Jurkat, Clone E6-1 (cell line): ENCODE measurements at regions not wholly inside any gene's neighbourhood (a gene's known extent, or its start where the extent isn't known, plus 50 kb on each side); places are given as distances from the start of the nearest gene placed in this dataset.

Experiments used
- DNase-seq: peaks from one replicate; pipeline ENCODE4 v3.0.0-alpha.2; 2011; ENCODE audit warnings: low read depth, low spot score
- H3K4me3 ChIP-seq: 2 replicates; pipeline ENCODE4 v1.5.1; 2011; ENCODE audit warnings: mild to moderate bottlenecking, low read length, control low read depth, moderate library complexity

DNA sequence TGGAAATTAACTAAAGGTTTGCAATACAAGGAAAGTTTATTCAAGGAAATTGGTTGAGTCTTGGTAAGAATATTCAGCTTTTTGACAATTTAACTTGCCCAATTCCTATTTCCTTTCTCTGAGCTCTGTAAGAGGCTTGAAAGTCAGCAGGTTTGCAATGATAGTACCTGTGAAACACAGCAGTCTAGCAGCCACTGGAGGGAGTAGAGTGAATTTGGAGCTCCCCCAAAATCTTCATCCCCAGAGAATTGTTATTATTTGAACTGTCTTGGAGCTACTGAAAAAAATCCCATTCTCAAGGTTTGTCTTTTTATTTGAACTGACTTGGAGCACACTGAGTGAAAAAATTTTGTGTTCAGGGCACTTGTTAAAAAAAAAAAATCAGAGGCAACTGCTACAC is 654.2 kb upstream of the PKN2 start:
- no peak overlapping the region for H3K4me3 ChIP-seq
- DNase-seq: no peak

DNA sequence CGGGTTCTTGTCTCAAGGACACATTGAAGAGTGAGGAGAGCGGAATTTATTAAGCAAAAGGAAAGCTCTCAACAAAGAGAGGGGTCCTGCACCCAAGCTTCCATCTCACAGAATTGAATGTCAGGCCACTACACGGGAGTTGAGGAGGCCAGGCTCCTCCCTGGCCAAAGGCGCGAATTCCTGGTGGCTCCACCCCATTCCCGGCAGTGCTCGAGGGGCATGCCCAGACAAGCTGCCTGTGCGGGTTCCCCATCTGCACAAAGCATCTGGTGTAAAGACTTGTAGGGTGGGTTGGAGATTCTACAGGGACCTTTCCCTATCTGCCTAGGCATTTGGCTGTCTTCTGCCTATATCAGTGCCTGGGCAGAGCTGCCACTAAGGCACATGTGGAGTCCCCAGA is 648.5 kb upstream of the PKN2 start:
- H3K4me3 ChIP-seq: no peak overlapping the region
- DNase-seq: no peak

DNA sequence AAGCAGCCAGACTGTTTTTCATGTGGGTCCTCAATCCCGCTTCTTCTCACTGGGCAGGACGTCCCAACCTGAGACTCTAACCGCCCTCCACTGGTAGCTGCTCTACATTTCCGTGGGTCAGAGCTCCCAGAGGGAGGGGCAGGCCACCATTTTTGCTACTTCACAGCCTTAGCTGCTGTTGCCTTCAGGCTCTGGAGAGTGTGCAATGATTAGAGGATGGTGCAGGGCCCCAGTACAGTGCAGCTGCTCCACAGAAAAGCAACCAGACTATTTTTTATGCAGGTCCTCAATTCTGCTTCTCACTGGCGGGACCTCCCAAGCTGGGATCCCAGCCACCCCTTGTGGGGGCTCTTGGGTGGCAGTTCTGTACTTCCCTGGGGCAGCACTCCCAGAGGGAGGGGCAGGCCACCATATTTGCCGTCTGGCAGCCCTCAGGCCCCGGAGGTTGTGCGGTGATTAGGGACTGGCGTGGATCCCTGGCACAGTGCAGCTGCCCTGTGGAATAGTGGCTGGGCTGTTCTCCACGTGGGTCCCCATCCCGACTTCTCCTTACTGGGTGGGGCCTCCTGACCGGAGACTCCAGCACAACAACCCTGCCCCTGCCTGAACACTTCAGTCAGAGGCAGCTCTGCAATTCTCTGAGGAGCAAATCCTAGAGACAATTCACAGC is 647.6 kb upstream of the PKN2 start:
- DNase-seq: no peak
- H3K4me3 ChIP-seq: no peak overlapping the region

- DNase-seq: no peak
- H3K4me3 ChIP-seq: no peak overlapping the region
These were observed 644.8 kb upstream of the PKN2 start for GRCh38 chr1:88039240-88039639.

- DNase-seq: no peak
- no peak overlapping the region for H3K4me3 ChIP-seq
These were observed 640.2 kb upstream of the PKN2 start for GRCh38 chr1:88043834-88044233.

GRCh38 chr1:88052167-88052566 is 631.9 kb upstream of the PKN2 start:
- DNase-seq: no peak
- H3K4me3 ChIP-seq: no peak overlapping the region

- DNase-seq: no peak
These were observed 631.0 kb upstream of the PKN2 start for GRCh38 chr1:88053065-88053464.

DNA sequence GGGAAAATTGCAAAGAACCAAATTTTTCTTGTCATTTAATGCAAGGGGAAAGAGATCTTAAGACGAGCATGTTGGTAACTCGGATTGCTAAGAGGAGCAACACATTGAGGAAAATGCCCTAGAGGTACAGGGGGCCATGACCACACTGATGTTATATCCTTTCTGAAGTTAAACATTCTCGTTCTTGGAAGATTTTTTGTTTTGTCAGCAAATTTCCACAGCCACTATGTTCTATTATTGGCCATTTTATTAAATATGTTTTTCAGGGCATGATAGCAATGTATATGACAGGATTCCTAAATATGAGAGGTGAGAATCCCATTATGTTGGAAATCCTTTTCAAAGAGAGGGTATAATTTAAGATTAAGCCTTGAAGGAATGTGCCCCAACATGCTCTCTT is 627.2 kb upstream of the PKN2 start:
- DNase-seq: no peak
- H3K4me3 ChIP-seq: no peak overlapping the region

More at GRCh38 chr1:88053065-88053464, 631.0 kb upstream of the PKN2 start:
- H3K4me3 ChIP-seq: no peak overlapping the region

GRCh38 chr1:88058205-88058604 is 625.9 kb upstream of the PKN2 start:
- no peak for DNase-seq

DNA sequence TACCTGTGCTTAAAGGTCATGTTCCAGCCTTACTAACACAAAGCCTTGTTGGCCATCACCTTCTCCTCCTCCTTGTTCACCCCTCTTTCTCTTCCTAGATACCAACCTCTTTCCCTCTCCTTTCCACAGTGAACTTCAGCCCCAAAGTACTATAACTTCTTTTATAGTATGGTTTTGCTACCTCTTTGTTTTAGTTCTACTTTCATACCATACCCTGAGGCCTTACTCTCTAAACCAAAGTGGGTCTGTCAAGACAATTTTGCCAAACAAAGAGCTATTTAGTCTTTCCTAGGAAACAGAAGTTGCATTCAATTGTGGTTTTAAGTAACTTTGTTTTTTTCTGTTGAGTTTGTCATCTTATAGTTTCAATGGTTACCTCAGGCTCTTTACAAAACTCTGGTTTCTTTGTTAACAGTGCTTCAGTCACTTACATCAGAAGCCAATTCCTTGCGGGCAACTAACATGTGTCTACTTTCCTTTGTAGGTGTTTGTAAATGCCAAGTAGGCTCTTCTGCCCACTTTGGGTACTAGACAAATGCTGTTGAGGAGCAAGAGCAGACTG is 623.9 kb upstream of the PKN2 start:
- no peak overlapping the region for H3K4me3 ChIP-seq
- no peak for DNase-seq

More at GRCh38 chr1:88058205-88058604, 625.9 kb upstream of the PKN2 start:
- H3K4me3 ChIP-seq: no peak overlapping the region

DNA sequence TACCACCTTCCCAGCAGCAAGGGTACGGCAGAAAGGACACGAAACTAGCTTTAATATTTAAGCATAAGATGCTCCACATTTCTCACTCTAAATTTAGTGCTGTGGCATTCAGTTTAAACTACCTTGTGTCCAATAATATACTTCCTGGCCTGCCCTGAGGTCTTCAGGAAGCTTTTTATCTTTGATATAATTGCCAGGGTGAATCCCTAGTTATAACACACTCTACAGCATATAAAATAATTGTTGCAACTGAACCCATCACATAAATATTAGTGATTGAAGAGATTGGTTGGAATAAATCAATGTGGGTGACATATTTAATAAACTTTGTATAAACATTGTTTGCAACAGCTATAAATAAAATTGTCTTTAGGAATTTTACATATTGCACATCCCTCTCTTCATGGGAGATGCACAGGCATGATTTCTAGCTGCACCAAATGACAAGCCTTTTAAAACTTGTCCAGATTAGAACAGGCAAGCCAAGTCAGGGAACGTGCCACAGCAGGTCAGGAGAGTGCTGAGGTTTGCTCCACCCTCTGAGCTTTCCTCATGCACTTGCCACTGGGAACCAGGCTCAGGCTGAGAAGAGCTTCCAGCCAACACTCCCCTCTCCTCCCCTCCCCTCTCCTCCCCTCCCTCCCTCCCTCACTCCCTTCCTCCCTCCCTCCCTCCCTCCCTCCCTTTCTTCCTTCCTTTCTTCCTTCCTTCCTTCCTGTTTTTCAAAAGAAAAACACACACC is 623.2 kb upstream of the PKN2 start:
- DNase-seq: no peak
- H3K4me3 ChIP-seq: no peak overlapping the region

DNA sequence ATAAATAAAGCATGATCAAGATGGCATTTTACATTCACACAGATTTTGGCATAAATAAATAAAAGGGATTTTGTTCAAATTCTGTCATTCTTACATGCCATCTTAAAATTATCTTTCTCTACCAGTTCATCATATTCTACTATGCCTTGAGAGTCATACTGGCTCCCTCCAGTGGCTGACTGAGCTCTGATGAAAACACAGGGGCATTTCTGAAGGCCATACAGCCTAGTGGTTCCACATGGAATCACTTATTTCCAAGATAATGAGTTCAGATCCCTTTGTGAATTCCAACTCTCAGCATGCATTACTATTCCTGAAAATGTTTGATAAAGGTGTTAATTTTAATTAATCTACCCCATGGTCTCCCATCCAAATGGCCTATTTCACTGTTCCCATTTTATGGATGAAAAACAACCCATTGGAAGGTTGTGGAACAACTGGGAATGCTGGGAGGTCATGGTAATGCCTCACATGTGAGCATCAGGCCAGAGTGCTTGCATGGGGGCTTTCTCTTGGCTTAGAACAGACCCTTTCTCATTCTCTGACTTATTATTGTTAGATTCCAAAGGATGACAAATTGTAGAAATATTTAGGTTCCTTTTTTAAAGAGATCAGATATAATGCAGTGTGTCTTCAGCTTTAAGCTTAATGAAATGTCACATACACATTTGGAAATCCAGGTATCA is 622.4 kb upstream of the PKN2 start:
- H3K4me3 ChIP-seq: no peak overlapping the region
- DNase-seq: peak; percentile 23

DNA sequence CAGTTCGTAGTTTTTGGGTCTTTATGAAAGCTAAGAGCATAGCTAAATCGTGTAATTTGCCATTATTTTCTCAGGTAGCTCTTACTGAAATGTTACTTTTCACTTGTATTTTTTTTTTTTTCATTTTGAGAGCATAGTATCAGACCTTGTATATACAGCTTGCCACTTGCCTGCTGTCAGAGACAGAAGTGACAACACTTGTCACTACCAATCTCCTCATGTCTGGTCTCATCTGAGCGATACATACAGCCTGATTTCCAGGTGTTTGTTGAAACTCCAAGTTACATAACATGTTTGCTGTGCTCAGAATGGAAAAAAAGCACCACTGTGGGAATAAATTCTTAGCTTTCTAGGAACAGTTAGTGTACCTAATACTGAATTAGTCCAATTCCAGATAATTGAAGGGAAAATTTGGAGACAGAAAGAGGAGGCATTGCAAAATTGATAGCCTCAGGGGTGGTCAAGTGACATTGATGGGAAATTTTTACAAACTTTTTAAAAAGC is 621.4 kb upstream of the PKN2 start:
- no peak overlapping the region for H3K4me3 ChIP-seq

GRCh38 chr1:88063605-88064004 is 620.5 kb upstream of the PKN2 start:
- H3K4me3 ChIP-seq: no peak overlapping the region
- DNase-seq: no peak

More for the DNA sequence above, 621.4 kb upstream of the PKN2 start:
- DNase-seq: no peak

DNA sequence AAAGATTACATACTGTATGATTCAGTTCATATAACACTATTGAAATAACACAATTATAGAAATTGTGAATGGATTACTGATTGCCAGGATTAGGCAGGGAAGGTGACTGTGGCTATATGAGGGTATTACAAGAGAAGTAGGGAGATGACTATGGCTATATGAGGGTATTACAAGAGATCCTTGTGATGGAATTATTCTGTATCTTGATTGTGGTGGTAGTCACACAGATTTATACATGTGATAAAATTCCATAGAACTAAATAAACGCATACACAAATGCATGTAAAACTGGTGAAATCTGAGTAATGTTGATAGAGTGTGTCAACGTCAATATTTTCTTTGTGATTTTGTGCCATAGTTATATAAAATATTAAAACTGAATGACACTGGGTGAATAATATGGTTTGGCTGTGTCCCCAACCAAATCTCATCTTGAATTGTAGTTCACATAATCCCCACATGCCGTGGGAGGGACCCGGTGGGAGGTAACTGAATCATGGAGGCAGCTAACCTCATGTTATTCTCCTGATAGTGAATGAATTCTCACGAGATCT is 615.6 kb upstream of the PKN2 start:
- no peak for DNase-seq
- H3K4me3 ChIP-seq: no peak overlapping the region

DNA sequence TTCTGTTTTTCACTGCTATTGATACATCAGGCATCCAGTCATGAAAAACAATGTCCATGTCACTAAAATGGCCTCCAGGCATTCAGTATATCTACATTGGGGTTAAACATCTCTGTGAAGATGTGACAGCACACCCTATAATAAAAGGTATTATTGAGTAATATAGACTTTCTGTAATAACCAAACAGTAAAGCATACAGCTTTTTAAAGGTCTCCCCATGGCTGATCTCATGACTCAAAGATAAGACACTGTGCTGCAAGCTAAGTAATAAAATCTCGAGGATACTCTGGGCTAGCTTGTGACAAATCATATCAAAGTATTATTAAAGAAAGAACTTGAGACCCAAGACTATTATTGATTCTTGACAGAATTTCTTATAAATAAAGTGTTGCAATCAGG is 613.1 kb upstream of the PKN2 start:
- H3K4me3 ChIP-seq: no peak overlapping the region
- no peak for DNase-seq

DNA sequence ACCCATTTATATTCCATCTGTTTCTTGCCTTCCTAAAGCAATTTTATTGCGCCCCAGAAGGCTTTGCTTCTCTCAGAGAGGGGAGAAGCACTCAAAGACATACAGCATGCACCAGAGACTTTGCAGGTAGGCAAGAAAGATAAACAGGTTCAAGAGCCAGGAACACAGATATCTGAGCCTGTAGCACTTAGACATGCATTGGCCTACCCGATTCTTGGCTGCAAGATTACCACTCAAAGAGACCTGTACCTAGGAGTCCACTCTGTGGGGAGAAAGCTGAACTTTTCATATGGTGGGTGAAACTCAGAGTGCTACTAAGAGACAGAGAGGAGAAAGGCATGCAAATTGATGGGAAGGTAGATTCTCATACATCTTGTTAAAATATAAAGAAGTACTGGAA is 609.4 kb upstream of the PKN2 start:
- DNase-seq: no peak
- H3K4me3 ChIP-seq: no peak overlapping the region

GRCh38 chr1:88075813-88076212 is 608.3 kb upstream of the PKN2 start:
- no peak overlapping the region for H3K4me3 ChIP-seq
- no peak for DNase-seq

GRCh38 chr1:88079036-88079435 is 605.0 kb upstream of the PKN2 start:
- no peak for DNase-seq
- H3K4me3 ChIP-seq: no peak overlapping the region

DNA sequence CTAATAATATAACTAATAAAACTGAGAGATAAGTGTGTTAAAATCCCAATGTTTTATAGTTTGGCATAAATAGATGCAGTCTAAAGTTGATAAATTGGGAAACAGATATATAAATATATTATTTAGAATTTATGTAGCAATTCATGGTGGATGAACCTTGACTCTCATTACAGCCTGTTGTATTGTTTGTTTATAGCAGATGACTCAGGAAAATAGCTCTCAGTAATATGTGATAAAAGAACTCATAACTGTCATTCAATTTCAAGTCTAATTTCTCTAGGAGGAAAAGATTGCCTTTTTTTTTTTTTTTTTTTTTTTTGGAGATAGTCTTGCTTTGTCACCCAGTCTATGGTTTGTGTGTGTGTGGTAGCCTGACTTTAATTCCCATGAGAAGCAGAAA is 603.2 kb upstream of the PKN2 start:
- no peak overlapping the region for H3K4me3 ChIP-seq
- DNase-seq: no peak
